GM23338 (cell line): ENCODE measurements at regions not wholly inside any gene's neighbourhood (a gene's known extent, or its start where the extent isn't known, plus 50 kb on each side); places are given as distances from the start of the nearest gene placed in this dataset.

Experiments
- ATAC-seq: fragments of 200-7000 bp; cut with Tn5 transposase; 3 replicates; pipeline ENCODE4 v1.9.1; 2020
- DNase-seq: peaks from one replicate; pipeline ENCODE4 v3.0.0-alpha.2; 2015; ENCODE audit warnings: low spot score
- H2AFZ ChIP-seq: fragments of 200-600 bp; sonication (generic); 2 replicates; pipeline ENCODE4 v1.8.0; 2016; ENCODE audit warnings: antibody characterized with exemption, mild to moderate bottlenecking, moderate library complexity
- H3F3A ChIP-seq: fragments of 200-600 bp; sonication (generic); replicated peaks from 2 replicates; pipeline ENCODE4 v1.8.0; 2017; ENCODE audit warnings: antibody characterized with exemption, mixed run types, low read depth
- H3K27ac ChIP-seq: fragments of 200-600 bp; sonication (generic); 2 replicates; pipeline ENCODE4 v1.6.1; 2016; ENCODE audit warnings: low read depth
- H3K27me3 ChIP-seq: fragments of 200-600 bp; sonication (generic); 2 replicates; pipeline ENCODE4 v1.8.0; 2016; ENCODE audit warnings: mild to moderate bottlenecking, mixed run types, moderate library complexity; ENCODE audit not compliant: insufficient read depth
- H3K36me3 ChIP-seq: fragments of 200-600 bp; sonication (generic); 2 replicates; pipeline ENCODE4 v1.8.0; 2016; ENCODE audit warnings: mild to moderate bottlenecking; ENCODE audit not compliant: insufficient read depth
- H3K4me1 ChIP-seq: fragments of 200-600 bp; sonication (generic); 2 replicates; pipeline ENCODE4 v1.8.0; 2016; ENCODE audit warnings: mild to moderate bottlenecking, moderate library complexity; ENCODE audit not compliant: insufficient read depth
- H3K4me2 ChIP-seq: fragments of 200-600 bp; sonication (generic); 2 replicates; pipeline ENCODE4 v1.7.1; 2017; ENCODE audit warnings: mixed run types
- H3K4me3 ChIP-seq: fragments of 200-600 bp; sonication (generic); 2 replicates; pipeline ENCODE4 v1.6.1; 2016; ENCODE audit warnings: mixed run types
- H3K79me2 ChIP-seq: fragments of 200-600 bp; sonication (generic); replicated peaks from 2 replicates; pipeline ENCODE4 v1.8.0; 2017; ENCODE audit warnings: mild to moderate bottlenecking; ENCODE audit not compliant: insufficient read depth
- H3K9me2 ChIP-seq: fragments of 200-600 bp; sonication (generic); 2 replicates; pipeline ENCODE4 v1.8.0; 2017; ENCODE audit not compliant: insufficient read depth
- H4K20me1 ChIP-seq: fragments of 200-600 bp; sonication (generic); replicated peaks from 2 replicates; pipeline ENCODE4 v1.8.0; 2017; ENCODE audit warnings: mild to moderate bottlenecking; ENCODE audit not compliant: insufficient read depth
- H3K27ac Mint-ChIP-seq: 2 replicates; pipeline ENCODE4 v1.8.0; 2020; ENCODE audit warnings: inconsistent platforms, mild to moderate bottlenecking, moderate library complexity, mixed read lengths
- H3K27me3 Mint-ChIP-seq: 3 replicates; pipeline ENCODE4 v1.8.0; 2022; ENCODE audit warnings: low read depth, mild to moderate bottlenecking, moderate library complexity, mixed read lengths, inconsistent platforms; ENCODE audit not compliant: insufficient read depth, poor library complexity
- H3K36me3 Mint-ChIP-seq: 3 replicates; pipeline ENCODE4 v1.8.0; 2021; ENCODE audit warnings: low read depth, mild to moderate bottlenecking, inconsistent platforms, moderate library complexity, mixed read lengths
- H3K4me1 Mint-ChIP-seq: 3 replicates; pipeline ENCODE4 v1.8.0; 2020; ENCODE audit warnings: mild to moderate bottlenecking, inconsistent platforms, mixed read lengths
- H3K4me3 Mint-ChIP-seq: 3 replicates; pipeline ENCODE4 v1.8.0; 2021; ENCODE audit warnings: moderate library complexity, mild to moderate bottlenecking, inconsistent platforms, mixed read lengths
- H3K9me3 Mint-ChIP-seq: 3 replicates; pipeline ENCODE4 v1.8.0; 2020; ENCODE audit warnings: moderate library complexity, mild to moderate bottlenecking, inconsistent platforms, mixed read lengths
- CREB1 ChIP-seq: fragments of 250-450 bp; sonication (Bioruptor Pico); IDR thresholded peaks from 2 replicates; pipeline ENCODE4 v1.5.0; 2020; ENCODE audit warnings: low read depth, mild to moderate bottlenecking, moderate library complexity
- CTCF ChIP-seq, 2 experiments: fragments of 200-600 bp in 1 of 2; sonication (generic) in 1 of 2; conservative IDR thresholded peaks; 2 replicates each; pipeline versions ENCODE4 v1.5.1 to v1.6.1; 2016 to 2017; ENCODE audit warnings: antibody characterized with exemption in 2 of 2, low read depth in 2 of 2, mild to moderate bottlenecking in 2 of 2, moderate library complexity in 1 of 2
- JUNB ChIP-seq: IDR thresholded peaks from one replicate; pipeline ENCODE4 v1.6.1; 2016; ENCODE audit warnings: antibody characterized with exemption; ENCODE audit not compliant: unreplicated experiment
- POLR2AphosphoS5 ChIP-seq: IDR thresholded peaks from 2 replicates; pipeline ENCODE4 v1.6.1; 2016; ENCODE audit warnings: antibody characterized with exemption, low read depth
- REST ChIP-seq: IDR thresholded peaks from one replicate; pipeline ENCODE4 v1.6.1; 2018; ENCODE audit warnings: antibody characterized with exemption; ENCODE audit not compliant: unreplicated experiment
- ZNF114 ChIP-seq: fragments of 250-450 bp; sonication (Bioruptor Pico); IDR thresholded peaks from 2 replicates; pipeline ENCODE4 v1.5.0; 2020; ENCODE audit warnings: mild to moderate bottlenecking, moderate library complexity
- ZNF331 ChIP-seq: fragments of 250-450 bp; sonication (Bioruptor Pico); IDR thresholded peaks from 2 replicates; pipeline ENCODE4 v1.5.0; 2020; ENCODE audit warnings: low read depth, mild to moderate bottlenecking, moderate library complexity
- ZNF462 ChIP-seq: fragments of 250-450 bp; sonication (Bioruptor Pico); IDR thresholded peaks from 2 replicates; pipeline ENCODE4 v1.5.0; 2020; ENCODE audit warnings: mild to moderate bottlenecking, moderate library complexity

- Histone ChIP-seq H3K4me2 (no peak overlapping the region), H3K27ac (no peak overlapping the region), H3F3A (no peaks in the 10 kb centered on the region), H3K4me3 (no peak overlapping the region), H2AFZ (no peak overlapping the region), H3K9me2 (no peaks in the 10 kb centered on the region), H3K4me1 (no peaks in the 10 kb centered on the region), H4K20me1 (no peaks in the 10 kb centered on the region), H3K27me3 (no peaks in the 10 kb centered on the region), H3K36me3 (no peaks in the 10 kb centered on the region), H3K79me2 (no peaks in the 10 kb centered on the region)
- H3K36me3 Mint-ChIP-seq, result no peaks in the 10 kb centered on the region
- DNase-seq, result no peak
- ATAC-seq, result no peak
- no peak overlapping the region for H3K27ac Mint-ChIP-seq
- H3K9me3 Mint-ChIP-seq, result no peaks in the 10 kb centered on the region
- H3K4me3 Mint-ChIP-seq, result no peak overlapping the region
- no peaks in the 10 kb centered on the region for H3K4me1 Mint-ChIP-seq
- TF ChIP-seq ZNF114 (CRISPR knock-in tag) (no peak), POLR2AphosphoS5 (no peak), CREB1 (CRISPR knock-in tag) (no peak), JUNB (no peak), REST (no peak), CTCF (conservative IDR thresholded peaks at IDR 0.05; ENCODE audit: low read depth in 2 of 2) (no peak), ZNF331 (CRISPR knock-in tag) (no peak), ZNF462 (CRISPR knock-in tag) (no peak)
- no peaks in the 10 kb centered on the region for H3K27me3 Mint-ChIP-seq
These were observed 178.0 kb downstream of the FOXG1 start for GRCh38 chr14:28944605-28945004.
